ENCODE measurements at regions not wholly inside any gene's neighbourhood (a gene's known extent, or its start where the extent isn't known, plus 50 kb on each side); places are given as distances from the start of the nearest gene placed in this dataset.

GRCh38 chr2:123061534-123061933, 963.6 kb upstream of the CNTNAP5 start:
- no peak for TF ChIP-seq CTCF (IDR thresholded peaks at IDR 0.05)
- no peak for TF ChIP-seq POLR2AphosphoS5 (IDR thresholded peaks at IDR 0.05)
- TF ChIP-seq POLR2A (IDR thresholded peaks at IDR 0.05), result no peak
- TF ChIP-seq EP300 (IDR thresholded peaks at IDR 0.05), result no peak
